IPS-NIHi11 (cell line): ENCODE measurements at regions not wholly inside any gene's neighbourhood (a gene's known extent, or its start where the extent isn't known, plus 50 kb on each side); places are given as distances from the start of the nearest gene placed in this dataset.

Source experiments
- DNase-seq: peaks from one replicate; pipeline ENCODE4 v3.0.0; 2012; ENCODE audit warnings: mixed read lengths, low spot score

- no peak for DNase-seq
Observed at GRCh38 chr1:25035523-25036116, 105.5 kb upstream of the RUNX3 start.

DNA sequence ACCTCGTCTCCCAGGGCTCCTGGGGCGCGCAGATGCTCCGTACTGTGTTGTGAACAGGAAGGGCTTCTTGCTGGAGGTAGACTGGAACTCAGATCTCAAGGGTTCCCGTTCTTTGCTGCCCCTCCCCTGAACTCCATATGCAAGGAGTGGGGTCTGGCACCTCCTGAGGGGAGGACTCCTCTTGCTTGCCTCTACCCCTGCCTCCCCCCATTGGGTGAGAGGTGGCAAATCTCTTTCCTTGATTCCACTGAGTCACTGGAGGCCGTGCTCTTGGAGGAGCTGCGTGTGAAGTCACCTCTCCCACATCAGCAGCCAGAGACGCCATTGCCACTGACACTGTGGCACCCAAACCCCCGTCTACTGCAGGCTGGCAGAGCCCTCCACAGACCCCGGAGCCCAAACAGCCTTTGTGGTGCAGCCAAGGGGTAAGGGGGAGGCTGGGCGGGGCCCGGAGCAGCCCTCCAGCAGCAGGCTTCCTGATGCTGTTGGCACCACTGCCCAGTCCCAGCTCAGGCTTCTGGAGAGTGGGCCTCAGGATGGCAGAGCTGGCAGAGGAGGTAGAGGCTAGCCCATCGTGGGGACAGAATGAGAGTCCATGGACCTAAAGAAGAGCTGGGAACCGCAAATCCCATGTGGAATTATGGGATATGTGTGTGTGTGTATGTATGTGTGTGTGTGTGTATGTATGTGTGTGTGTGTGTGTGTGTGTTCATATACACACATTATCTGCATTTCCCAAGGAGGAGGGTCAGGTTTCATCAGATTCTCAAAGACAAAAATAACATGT, 104.9 kb upstream of the RUNX3 start:
- no peak for DNase-seq

DNA sequence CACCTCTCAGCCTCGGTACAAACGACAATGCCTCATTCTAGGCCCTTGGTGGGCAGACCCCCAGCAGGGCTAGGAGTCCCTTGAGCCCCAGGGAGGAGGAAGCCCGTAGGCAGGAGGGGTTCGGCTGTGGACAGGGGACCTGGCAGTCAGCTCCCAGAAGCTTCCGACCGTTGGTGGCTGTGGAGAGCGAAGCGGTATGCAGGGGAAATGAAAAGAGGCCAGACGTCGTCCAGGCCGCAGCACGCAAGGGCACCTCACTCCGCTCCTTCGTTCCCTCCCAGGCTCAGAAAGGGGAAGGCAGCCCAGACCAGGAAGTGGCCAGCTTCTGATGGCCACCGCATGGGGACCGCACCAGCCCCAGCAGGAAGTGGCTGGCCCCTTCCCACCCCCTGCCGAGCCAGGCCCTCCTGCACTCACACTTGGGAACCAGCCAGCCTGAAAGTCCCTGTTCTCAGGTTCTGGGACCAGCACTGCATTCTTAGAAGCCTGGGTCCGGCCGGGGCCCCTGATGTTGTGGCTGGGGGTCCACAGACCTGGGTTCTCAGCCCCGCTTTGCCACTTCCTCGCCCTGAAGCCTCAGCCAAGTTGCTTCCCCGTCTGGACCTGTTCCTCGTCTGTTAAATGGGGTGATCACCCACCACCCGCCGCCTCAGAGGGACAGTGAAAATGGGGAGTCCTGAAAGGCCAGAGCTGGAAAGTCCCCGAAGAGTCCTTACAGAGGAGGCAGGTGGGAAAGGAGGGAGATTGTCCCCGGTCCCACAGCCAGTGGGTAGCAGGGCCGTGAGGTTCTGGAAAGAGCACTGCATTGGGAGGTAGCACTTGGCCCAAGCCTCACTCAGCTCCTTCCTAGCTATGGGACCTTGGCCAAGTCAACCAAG, 104.0 kb upstream of the RUNX3 start:
- DNase-seq, result no peak

GRCh38 chr1:25033030-25033827, 103.2 kb upstream of the RUNX3 start:
- no peak for DNase-seq

GRCh38 chr1:25031966-25032667, 102.0 kb upstream of the RUNX3 start:
- no peak for DNase-seq

DNA sequence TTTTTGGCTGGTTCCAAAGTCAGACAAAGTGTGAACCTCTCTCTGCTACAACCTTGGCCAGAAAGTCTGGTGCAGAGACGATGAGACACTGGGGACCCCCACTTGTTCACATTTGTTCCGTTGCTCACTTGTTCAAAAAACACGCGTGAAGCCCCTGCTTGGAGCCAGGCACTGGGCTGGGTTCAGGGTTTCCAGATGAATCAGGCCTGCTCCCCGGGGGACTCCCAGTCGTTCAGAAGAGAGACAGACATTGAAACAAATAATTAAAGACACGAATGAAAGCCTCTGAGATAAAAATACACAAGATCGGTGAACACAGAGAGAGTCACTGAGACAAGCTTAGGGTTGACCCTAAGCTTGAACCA, 101.5 kb upstream of the RUNX3 start:
- DNase-seq, result no peak

GRCh38 chr1:25030674-25031589, 100.9 kb upstream of the RUNX3 start:
- DNase-seq, result no peak

- DNase-seq, result no peak
Observed at GRCh38 chr1:25030012-25030411, 99.9 kb upstream of the RUNX3 start.

- DNase-seq, result no peak
Observed at GRCh38 chr1:25028907-25029599, 99.0 kb upstream of the RUNX3 start.

GRCh38 chr1:25028587-25028906, 98.5 kb upstream of the RUNX3 start:
- no peak for DNase-seq

GRCh38 chr1:25027822-25028586, 97.9 kb upstream of the RUNX3 start:
- DNase-seq, result no peak

- DNase-seq, result peak; percentile 60
Observed at GRCh38 chr1:25026730-25027450, 96.8 kb upstream of the RUNX3 start.

GRCh38 chr1:25026304-25026703, 96.2 kb upstream of the RUNX3 start:
- no peak for DNase-seq

- DNase-seq, result no peak
Observed at GRCh38 chr1:25024615-25025350, 94.7 kb upstream of the RUNX3 start.

- DNase-seq, result no peak
Observed at GRCh38 chr1:25023826-25024225, 93.8 kb upstream of the RUNX3 start.

DNA sequence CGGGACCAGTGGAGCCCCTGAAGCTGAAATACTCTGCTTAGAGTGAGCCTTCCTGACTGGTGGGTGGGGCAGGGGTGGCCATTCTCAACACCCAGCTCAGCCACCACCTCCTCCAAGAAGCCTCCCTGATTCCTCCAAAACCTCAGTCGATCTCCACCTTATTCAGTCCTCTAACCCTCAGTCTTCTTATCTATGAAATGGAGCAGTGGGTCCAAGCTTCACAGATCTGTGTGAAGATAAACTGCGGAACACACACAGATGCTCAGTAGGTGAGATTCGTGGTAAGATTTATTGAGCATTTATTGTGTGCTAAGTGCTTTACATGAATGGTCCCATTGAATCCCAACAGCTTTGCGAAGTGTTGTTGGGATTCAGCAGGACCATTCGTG, 93.1 kb upstream of the RUNX3 start:
- DNase-seq, result no peak

GRCh38 chr1:25022361-25023189, 92.5 kb upstream of the RUNX3 start:
- peak; percentile 57 for DNase-seq
